ENCODE measurements at regions not wholly inside any gene's neighbourhood (a gene's known extent, or its start where the extent isn't known, plus 50 kb on each side); places are given as distances from the start of the nearest gene placed in this dataset.
"Not testable (repeated sequence)": the region's sequence is repeated elsewhere in the genome, so short reads cannot be mapped to it uniquely, and the experiment has no call there.

GRCh38 chr12:83244001-83244400 is 557.3 kb downstream of the TMTC2 start:
- Histone ChIP-seq H3K4me3 (ENCODE audit: extremely low read depth in 1 of 4, insufficient read depth in 2 of 4, low read depth in 3 of 4, low read length in 4 of 4) (no peak overlapping the region), H2BK5ac (ENCODE audit: low read depth, low read length) (no peak overlapping the region), H3K9ac (replicated peaks in 1 of 4; ENCODE audit: extremely low read depth in 1 of 4, low read depth in 3 of 4, low read length in 3 of 4) (no peak overlapping the region), H3K79me2 (ENCODE audit: control insufficient read depth in 1 of 2, insufficient read depth in 2 of 2, low read length in 2 of 2) (no peaks in the 10 kb centered on the region), H2BK12ac (ENCODE audit: low read depth, low read length) (no peak overlapping the region), H2BK20ac (ENCODE audit: low read length) (no peak overlapping the region), H3K23me2 (ENCODE audit: low read depth, low read length) (no peaks in the 10 kb centered on the region), H2BK15ac (ENCODE audit: low read length) (no peak overlapping the region), H2AK5ac (ENCODE audit: low read depth, low read length) (no peak overlapping the region), H4K5ac (ENCODE audit: insufficient read length, low read depth, low read length) (no peak overlapping the region), H3K4me2 (ENCODE audit: insufficient read depth in 1 of 2, low read depth in 2 of 2, low read length in 2 of 2) (no peak overlapping the region), H2AFZ (ENCODE audit: low read length) (no peak overlapping the region), H3K4ac (replicated peaks; ENCODE audit: insufficient read length, low read depth, low read length) (no peak overlapping the region), H3K18ac (ENCODE audit: extremely low read depth, low read length) (no peak overlapping the region), H4K8ac (ENCODE audit: extremely low read depth, insufficient read depth, low read length) (no peak overlapping the region), H3K4me1 (replicated peaks in 1 of 4; ENCODE audit: control insufficient read depth in 3 of 4, insufficient read depth in 4 of 4, low read length in 3 of 4) (no peaks in the 10 kb centered on the region), H3K79me1 (ENCODE audit: low read depth, low read length) (no peaks in the 10 kb centered on the region), H3K9me3 (ENCODE audit: insufficient read depth in 2 of 2, low read depth in 1 of 2, low read length in 1 of 2) (no peaks in the 10 kb centered on the region), H3K56ac (replicated peaks; ENCODE audit: insufficient read length, low read depth, low read length) (no peak overlapping the region), H3K27me3 (replicated peaks in 1 of 4; ENCODE audit: control insufficient read depth in 3 of 4, extremely low read depth in 1 of 4, insufficient read depth in 3 of 4, low read length in 3 of 4) (no peaks in the 10 kb centered on the region), H3K14ac (ENCODE audit: insufficient read length) (no peak overlapping the region), H3K27ac (ENCODE audit: low read depth, low read length) (no peak overlapping the region), H4K20me1 (replicated peaks in 1 of 2; ENCODE audit: control insufficient read depth in 1 of 2, insufficient read depth in 2 of 2, low read length in 2 of 2) (no peaks in the 10 kb centered on the region), H2BK120ac (replicated peaks; ENCODE audit: low read depth, low read length) (no peak overlapping the region), H3K23ac (ENCODE audit: insufficient read length) (no peak overlapping the region), H3K36me3 (ENCODE audit: control insufficient read depth in 2 of 4, insufficient read depth in 4 of 4, low read length in 3 of 4) (no peaks in the 10 kb centered on the region), H4K91ac (replicated peaks; ENCODE audit: insufficient read length, low read length) (no peak overlapping the region)
- ChIA-PET POLR2A (ENCODE audit: partially characterized antibody) (no interaction called here), CTCF (ENCODE audit: partially characterized antibody) (interaction anchor here (1.7 to 1.9 kb wide), 2 partner anchors 18 to 558 kb away, joined by 4 to 5 read pairs; partner anchors contain the start of gene TMTC2)
- DNase-seq (ENCODE audit: low read depth in 1 of 2, low spot score in 2 of 2) (no peak), FAIRE-seq (no peak)
- no peak for TF ChIP-seq ATF2 (IDR thresholded peaks at IDR 0.05; ENCODE audit: low read length)

GRCh38 chr12:83233987-83234386 is 547.3 kb downstream of the TMTC2 start:
- FAIRE-seq; H3K56ac ChIP-seq (replicated peaks; ENCODE audit: insufficient read length, low read depth, low read length); H2AFZ ChIP-seq (ENCODE audit: low read length); H2BK20ac ChIP-seq (ENCODE audit: low read length); H3K9me3 ChIP-seq (ENCODE audit: insufficient read depth in 2 of 2, low read depth in 1 of 2, low read length in 1 of 2); H3K23ac ChIP-seq (ENCODE audit: insufficient read length); H3K4me2 ChIP-seq (ENCODE audit: insufficient read depth in 1 of 2, low read depth in 2 of 2, low read length in 2 of 2); H3K18ac ChIP-seq (ENCODE audit: extremely low read depth, low read length); H2AK5ac ChIP-seq (ENCODE audit: low read depth, low read length); H4K5ac ChIP-seq (ENCODE audit: insufficient read length, low read depth, low read length); H3K79me1 ChIP-seq (ENCODE audit: low read depth, low read length); CTCF ChIA-PET (ENCODE audit: partially characterized antibody); H2BK120ac ChIP-seq (replicated peaks; ENCODE audit: low read depth, low read length); H4K8ac ChIP-seq (ENCODE audit: extremely low read depth, insufficient read depth, low read length); H3K27ac ChIP-seq (ENCODE audit: low read depth, low read length); H3K23me2 ChIP-seq (ENCODE audit: low read depth, low read length); H3K9ac ChIP-seq (replicated peaks in 1 of 4; ENCODE audit: extremely low read depth in 1 of 4, low read depth in 3 of 4, low read length in 3 of 4); H3K36me3 ChIP-seq (ENCODE audit: control insufficient read depth in 2 of 4, insufficient read depth in 4 of 4, low read length in 3 of 4); H3K14ac ChIP-seq (ENCODE audit: insufficient read length); H3K4me3 ChIP-seq (ENCODE audit: extremely low read depth in 1 of 4, insufficient read depth in 2 of 4, low read depth in 3 of 4, low read length in 4 of 4); POLR2A ChIA-PET (ENCODE audit: partially characterized antibody); H3K27me3 ChIP-seq (replicated peaks in 1 of 4; ENCODE audit: control insufficient read depth in 3 of 4, extremely low read depth in 1 of 4, insufficient read depth in 3 of 4, low read length in 3 of 4); H2BK5ac ChIP-seq (ENCODE audit: low read depth, low read length); DNase-seq (ENCODE audit: low read depth in 1 of 2, low spot score in 2 of 2); H2BK15ac ChIP-seq (ENCODE audit: low read length); H2BK12ac ChIP-seq (ENCODE audit: low read depth, low read length); H3K4me1 ChIP-seq (replicated peaks in 1 of 4; ENCODE audit: control insufficient read depth in 3 of 4, insufficient read depth in 4 of 4, low read length in 3 of 4); H3K4ac ChIP-seq (replicated peaks; ENCODE audit: insufficient read length, low read depth, low read length); H4K91ac ChIP-seq (replicated peaks; ENCODE audit: insufficient read length, low read length); H4K20me1 ChIP-seq (replicated peaks in 1 of 2; ENCODE audit: control insufficient read depth in 1 of 2, insufficient read depth in 2 of 2, low read length in 2 of 2); H3K79me2 ChIP-seq (ENCODE audit: control insufficient read depth in 1 of 2, insufficient read depth in 2 of 2, low read length in 2 of 2): not testable (repeated sequence)

Measured in H1 (cell line).